ENCODE measurements at regions not wholly inside any gene's neighbourhood (a gene's known extent, or its start where the extent isn't known, plus 50 kb on each side); places are given as distances from the start of the nearest gene placed in this dataset.

- 90% methylated on average over 1 of the region's 1 CpG; no CpG with 5 or more reads in 1 of the 2 experiments for WGBS, 2 experiments (ENCODE audit: extremely low coverage in 1 of 2, insufficient coverage in 1 of 2, insufficient read length in 1 of 2, insufficient replicate concordance in 2 of 2, low coverage in 1 of 2, low lambda C conversion rate in 2 of 2, missing lambda C conversion rate in 1 of 2)
- FAIRE-seq, result no peak
Observed at GRCh38 chr1:36599828-36600227, 117.1 kb upstream of the CSF3R start.

More at GRCh38 chr1:36599828-36600227, 117.1 kb upstream of the CSF3R start:
- CTCF ChIA-PET (ENCODE audit: partially characterized antibody), result interaction anchor here (0.7 to 11.4 kb wide), 8 partner anchors 8 to 83 kb away, joined by 3 to 94 read pairs (median 6); no protein-coding TSS in a partner anchor
- Histone ChIP-seq H3K27me3 (replicated peaks in 1 of 4; ENCODE audit: control insufficient read depth in 3 of 4, extremely low read depth in 1 of 4, insufficient read depth in 3 of 4, low read length in 3 of 4) (no peaks in the 10 kb centered on the region), H4K5ac (ENCODE audit: insufficient read length, low read depth, low read length) (no peak overlapping the region), H3K79me2 (ENCODE audit: control insufficient read depth in 1 of 2, insufficient read depth in 2 of 2, low read length in 2 of 2) (no peaks in the 10 kb centered on the region), H3K36me3 (ENCODE audit: control insufficient read depth in 2 of 4, insufficient read depth in 4 of 4, low read length in 3 of 4) (no peaks in the 10 kb centered on the region), H2AFZ (ENCODE audit: low read length) (no peak overlapping the region), H2BK15ac (ENCODE audit: low read length) (no peak overlapping the region), H3K23ac (ENCODE audit: insufficient read length) (no peak overlapping the region), H4K20me1 (replicated peaks in 1 of 2; ENCODE audit: control insufficient read depth in 1 of 2, insufficient read depth in 2 of 2, low read length in 2 of 2) (no peaks in the 10 kb centered on the region), H4K8ac (ENCODE audit: extremely low read depth, insufficient read depth, low read length) (no peak overlapping the region), H3K14ac (ENCODE audit: insufficient read length) (no peak overlapping the region), H3K4me3 (ENCODE audit: extremely low read depth in 1 of 4, insufficient read depth in 2 of 4, low read depth in 3 of 4, low read length in 4 of 4) (no peak overlapping the region), H3K27ac (ENCODE audit: low read depth, low read length) (no peak overlapping the region), H3K79me1 (ENCODE audit: low read depth, low read length) (no peaks in the 10 kb centered on the region), H3K9me3 (ENCODE audit: insufficient read depth in 2 of 2, low read depth in 1 of 2, low read length in 1 of 2) (no peaks in the 10 kb centered on the region), H2BK120ac (replicated peaks; ENCODE audit: low read depth, low read length) (no peak overlapping the region), H3K56ac (replicated peaks; ENCODE audit: insufficient read length, low read depth, low read length) (no peak overlapping the region), H2AK5ac (ENCODE audit: low read depth, low read length) (no peak overlapping the region), H2BK5ac (ENCODE audit: low read depth, low read length) (no peak overlapping the region), H3K4me2 (ENCODE audit: insufficient read depth in 1 of 2, low read depth in 2 of 2, low read length in 2 of 2) (no peak overlapping the region), H3K18ac (ENCODE audit: extremely low read depth, low read length) (no peak overlapping the region), H4K91ac (replicated peaks; ENCODE audit: insufficient read length, low read length) (no peak overlapping the region), H2BK20ac (ENCODE audit: low read length) (no peak overlapping the region), H3K4ac (replicated peaks; ENCODE audit: insufficient read length, low read depth, low read length) (no peak overlapping the region), H3K4me1 (replicated peaks in 1 of 4; ENCODE audit: control insufficient read depth in 3 of 4, insufficient read depth in 4 of 4, low read length in 3 of 4) (no peaks in the 10 kb centered on the region; a peak in 1 of 7 replicates), H2BK12ac (ENCODE audit: low read depth, low read length) (no peak overlapping the region), H3K9ac (replicated peaks in 1 of 4; ENCODE audit: extremely low read depth in 1 of 4, low read depth in 3 of 4, low read length in 3 of 4) (no peak overlapping the region), H3K23me2 (ENCODE audit: low read depth, low read length) (peaks cover 4% of the 10 kb centered on the region; the same call in 1 of the 2 replicates)
- no peak for TF ChIP-seq SP2 (IDR thresholded peaks at IDR 0.05; ENCODE audit: low read length)
- TF ChIP-seq KDM4A (IDR thresholded peaks at IDR 0.05; ENCODE audit: low read depth, low read length, severe bottlenecking), result no peak
- TF ChIP-seq BACH1 (IDR thresholded peaks at IDR 0.05; ENCODE audit: low read length), result no peak
- TF ChIP-seq E2F6 (IDR thresholded peaks at IDR 0.05), result no peak
- POLR2A ChIA-PET (ENCODE audit: partially characterized antibody), result no interaction called here
- no peak for DNase-seq (ENCODE audit: low read depth in 1 of 2, low spot score in 2 of 2)

Measured in H1 (cell line).